Activated CD4-positive, alpha-beta T cell treated with anti-CD3 and anti-CD28 coated beads, Interleukin-2, Interleukin-6, amounts not matched to agents 100 ng/mL and 50 ng/mL, durations not matched to agents 16 hours and 8 hours (primary cell): ENCODE measurements at regions not wholly inside any gene's neighbourhood (a gene's known extent, or its start where the extent isn't known, plus 50 kb on each side); places are given as distances from the start of the nearest gene placed in this dataset.

ENCODE experiments used
- DNase-seq: peaks from one replicate; pipeline ENCODE4 v3.0.0-alpha.2; 2020

DNA sequence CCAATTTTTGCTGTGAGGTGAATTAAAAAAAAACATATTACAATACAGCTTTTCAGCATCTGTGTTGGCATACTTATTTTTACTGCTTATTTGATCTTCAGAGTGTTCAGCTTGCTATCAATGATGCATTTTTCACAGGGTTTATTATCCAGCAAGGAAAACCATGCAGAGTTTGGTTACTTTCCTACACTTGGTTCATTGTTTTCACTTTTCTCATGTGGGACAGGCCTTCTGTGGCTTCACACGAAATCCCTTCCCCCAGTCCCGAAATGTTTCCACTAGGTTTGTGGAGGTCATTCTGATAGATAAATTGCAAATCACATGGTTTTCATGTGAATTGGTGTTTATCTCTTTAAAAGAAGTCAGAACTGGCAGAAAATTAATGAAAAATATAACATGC, 205.8 kb downstream of the SPCS3 start:
- no peak for DNase-seq

DNA sequence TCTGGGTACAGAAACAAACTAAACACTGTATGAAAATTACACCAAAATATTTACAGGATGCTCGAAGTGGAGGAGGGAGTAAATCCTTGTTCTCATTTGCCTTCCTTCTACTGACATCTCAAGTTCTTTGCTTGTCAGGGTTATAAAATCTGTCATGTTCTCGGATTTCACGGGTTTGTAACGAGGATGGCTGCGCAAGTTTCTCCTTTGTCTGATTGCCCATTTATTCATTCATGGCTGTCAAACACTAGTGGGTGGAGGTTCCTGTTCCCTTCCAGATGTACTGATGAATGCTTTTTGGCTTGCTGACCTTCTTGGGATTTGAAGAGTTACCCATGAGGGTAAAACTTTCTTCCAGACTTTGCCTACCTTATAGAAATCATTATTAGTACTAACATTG, 206.9 kb downstream of the SPCS3 start:
- DNase-seq, result no peak

DNA sequence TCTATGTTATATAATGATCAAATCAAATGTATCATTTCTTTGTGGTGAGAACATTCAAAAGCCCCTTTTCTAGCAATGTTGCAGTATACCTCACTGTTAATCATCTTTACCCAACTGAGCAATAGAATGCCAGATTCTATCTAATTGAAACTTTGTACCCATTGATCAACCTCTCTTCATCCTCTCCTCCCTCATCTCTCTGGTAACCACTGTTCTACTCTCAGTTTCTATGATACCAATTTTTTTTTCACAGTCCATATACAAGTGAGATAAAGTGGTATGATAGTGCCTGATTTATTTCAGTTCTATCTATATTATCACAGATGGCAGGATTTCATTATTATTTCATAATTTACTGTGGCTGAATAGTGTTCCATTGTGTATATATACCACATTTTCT, 209.8 kb downstream of the SPCS3 start:
- no peak for DNase-seq

DNA sequence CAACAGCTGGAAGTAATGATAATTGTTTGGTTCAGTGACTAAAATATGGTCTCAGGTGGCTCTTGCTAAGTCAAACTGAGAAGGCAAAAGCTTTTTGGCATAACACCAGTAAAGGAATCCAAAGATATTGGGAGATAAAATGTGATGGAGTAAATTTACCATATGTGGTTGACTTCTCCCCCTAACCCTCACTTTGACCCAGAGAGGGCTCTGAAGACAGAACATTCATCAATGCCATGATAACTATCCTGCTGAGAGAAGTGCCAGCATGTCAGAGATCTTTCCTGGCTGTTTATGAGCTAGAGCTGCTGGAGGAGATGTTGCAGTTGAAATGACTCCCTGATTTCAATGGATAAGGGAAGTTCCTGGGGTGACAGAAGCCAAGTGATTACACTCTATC, 213.4 kb downstream of the SPCS3 start:
- DNase-seq, result no peak

DNA sequence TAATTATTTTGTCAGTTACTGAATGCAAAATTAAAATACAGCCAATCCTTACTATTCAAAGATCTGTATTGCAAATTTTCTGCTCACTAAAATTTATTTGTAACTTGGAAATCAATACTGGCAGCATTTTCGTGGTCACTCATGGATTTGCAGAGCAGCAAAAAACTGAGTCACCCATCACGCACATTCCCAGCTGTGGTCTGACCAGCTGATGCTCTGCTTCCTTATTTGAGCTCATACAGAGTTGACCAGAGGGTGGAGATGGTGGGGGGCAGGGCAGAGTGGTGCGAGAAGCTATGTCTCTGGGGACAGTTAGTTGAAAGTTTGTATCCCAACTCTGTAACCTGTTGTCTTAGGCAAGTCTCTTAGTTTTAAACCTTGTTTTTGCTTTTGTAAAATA, 214.8 kb downstream of the SPCS3 start:
- DNase-seq, result no peak

DNA sequence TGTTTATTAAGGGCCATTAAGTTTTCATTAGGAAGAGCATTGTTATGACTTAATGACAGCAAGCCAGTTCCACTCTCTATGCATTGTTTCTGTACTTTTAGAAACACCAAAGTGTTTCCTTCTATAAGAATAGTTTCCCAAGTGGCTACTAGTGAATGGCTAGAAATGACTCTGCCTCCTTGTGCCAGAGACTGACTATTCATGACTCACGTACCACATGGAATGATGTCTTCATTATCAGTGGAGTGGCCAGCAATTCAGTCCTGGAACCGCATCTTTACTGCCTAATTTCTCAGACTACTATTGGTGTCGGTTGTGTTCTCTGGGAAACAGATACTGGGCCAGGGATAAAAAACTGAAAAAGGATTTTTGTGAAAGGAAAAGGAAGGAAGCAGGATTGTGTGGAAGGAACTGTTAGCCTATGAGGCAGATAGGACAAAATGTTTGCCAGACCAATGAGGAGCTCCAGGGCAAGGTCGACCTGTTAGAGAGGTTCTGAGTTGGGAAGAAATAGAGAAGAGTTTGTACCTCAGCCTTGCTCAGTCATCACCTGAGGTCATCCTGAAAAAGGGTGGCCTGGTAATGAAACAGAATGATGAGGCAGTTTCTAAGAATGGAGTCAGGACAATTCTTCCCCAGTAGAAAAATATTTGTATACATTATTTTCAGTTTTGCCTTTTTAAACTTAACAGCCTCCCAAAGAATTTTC, 218.6 kb downstream of the SPCS3 start:
- DNase-seq, result no peak

- DNase-seq, result no peak
These were observed 219.5 kb downstream of the SPCS3 start for GRCh38 chr4:176539091-176539784.

DNA sequence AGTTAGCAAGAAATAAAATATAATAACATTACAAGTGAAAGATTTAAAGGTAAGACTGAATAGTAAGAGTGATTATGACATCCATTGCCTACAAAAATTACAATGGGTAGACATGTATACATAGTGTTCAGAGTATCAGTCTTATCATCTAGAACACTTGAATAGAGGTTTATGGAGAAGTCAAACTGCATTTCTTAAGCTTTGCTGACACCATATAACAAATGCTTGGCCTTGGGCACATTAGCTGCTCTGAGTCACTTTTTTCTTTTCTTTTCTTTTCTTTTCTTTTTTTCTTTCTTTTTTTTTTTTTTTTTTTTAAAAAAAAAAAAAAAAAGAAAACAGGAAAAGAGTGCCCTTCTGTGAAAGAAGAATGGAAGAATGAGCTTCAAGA, 220.0 kb downstream of the SPCS3 start:
- no peak for DNase-seq

DNA sequence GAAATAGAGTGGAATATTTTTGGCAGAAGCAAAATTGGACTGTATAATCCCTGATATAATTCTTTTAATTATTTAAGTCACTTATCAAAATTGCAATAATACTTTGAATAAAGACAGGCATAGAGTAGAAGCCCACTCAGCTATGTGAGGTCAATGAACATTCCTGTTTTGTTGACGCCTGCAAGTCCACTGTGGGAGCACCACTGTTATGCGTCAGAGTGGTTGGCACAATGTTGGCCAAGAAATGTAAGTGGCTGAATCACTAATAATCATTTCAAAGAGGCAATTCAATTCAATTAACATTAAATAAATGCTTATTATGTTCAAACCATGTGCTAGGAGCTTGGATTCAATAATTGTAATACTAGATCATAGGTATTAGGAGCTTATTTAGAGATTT, 221.0 kb downstream of the SPCS3 start:
- no peak for DNase-seq

DNA sequence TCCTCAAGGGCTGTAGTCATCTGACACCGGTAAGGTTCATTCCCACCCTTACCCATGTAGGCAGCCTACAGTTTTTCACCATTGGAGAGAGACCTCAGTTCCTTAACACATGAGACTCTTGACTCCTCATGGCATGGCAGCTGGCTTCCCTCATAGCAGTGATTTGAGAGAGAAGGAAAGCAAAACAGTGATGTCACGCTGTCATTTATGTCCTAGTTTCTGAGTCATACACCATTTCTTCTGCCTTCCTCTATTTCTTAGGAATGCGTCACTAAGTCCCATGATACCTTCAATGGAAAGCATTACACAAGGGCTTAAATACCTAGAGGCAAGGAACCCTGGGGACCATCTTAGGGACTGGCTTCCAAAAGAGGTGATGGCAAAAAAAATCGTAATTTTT, 226.1 kb downstream of the SPCS3 start:
- no peak for DNase-seq

- no peak for DNase-seq
These were observed 227.2 kb downstream of the SPCS3 start for GRCh38 chr4:176546975-176547374.

GRCh38 chr4:176548571-176548970, 228.8 kb downstream of the SPCS3 start:
- DNase-seq, result no peak

- no peak for DNase-seq
These were observed 229.5 kb downstream of the SPCS3 start for GRCh38 chr4:176549161-176549865.

DNA sequence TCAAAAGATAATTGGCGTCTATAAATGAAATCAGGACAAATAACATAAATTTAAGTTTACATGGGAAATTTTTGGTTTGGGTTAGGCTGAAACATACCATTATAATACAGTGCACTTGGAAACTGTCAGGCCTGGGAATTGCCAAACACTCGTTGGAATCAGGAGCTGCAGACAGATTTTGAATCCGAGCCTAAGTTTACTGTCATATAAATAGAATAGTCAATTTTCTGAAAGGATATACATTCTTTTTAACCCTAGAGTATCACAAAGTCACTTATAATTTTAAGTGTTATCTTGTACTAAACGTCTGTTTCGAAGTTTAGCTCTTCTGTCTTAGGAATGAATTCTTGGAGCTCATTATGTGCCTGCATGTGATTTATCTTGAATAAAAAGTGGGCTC, 234.1 kb downstream of the VEGFC start:
- DNase-seq, result no peak

DNA sequence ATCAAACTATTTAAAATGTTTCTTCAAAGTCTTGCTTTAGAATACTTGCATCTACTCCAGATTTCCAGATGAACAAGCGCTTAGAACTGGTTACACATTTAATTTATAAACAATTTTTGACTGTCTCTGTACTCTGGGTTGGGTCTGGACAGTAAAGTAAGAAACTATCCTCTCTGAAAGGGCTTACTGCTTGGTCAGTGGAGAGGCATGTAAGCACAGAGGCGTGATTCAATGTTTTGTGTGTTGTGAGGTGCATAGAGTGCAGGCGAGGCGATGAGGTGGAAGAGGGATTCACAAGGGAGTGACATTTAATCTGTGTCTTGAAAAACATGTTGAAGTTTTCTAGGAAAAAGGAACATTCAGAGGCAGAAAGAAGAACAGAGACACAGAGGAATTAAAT, 231.4 kb downstream of the VEGFC start:
- DNase-seq, result no peak

DNA sequence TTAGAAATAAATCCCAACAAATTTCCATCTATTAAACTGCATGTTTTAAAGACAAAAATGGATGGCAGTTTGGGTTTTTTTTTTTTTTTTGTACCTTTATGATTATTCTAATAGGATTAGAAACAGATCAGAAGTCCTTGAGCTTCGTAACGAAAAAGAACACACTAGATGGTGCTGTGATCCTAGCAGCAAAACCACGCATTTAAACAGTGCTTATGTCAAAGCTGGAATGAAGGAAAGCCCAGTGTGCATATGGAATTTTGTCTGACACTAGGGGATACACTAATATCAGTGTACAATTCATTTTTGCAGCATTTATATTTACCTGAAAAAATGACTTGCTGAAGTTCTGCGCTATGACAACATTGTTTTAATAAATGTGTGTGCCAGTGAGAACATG, 229.1 kb downstream of the VEGFC start:
- DNase-seq, result no peak

- no peak for DNase-seq
These were observed 227.7 kb downstream of the VEGFC start for GRCh38 chr4:176565049-176565448.

DNA sequence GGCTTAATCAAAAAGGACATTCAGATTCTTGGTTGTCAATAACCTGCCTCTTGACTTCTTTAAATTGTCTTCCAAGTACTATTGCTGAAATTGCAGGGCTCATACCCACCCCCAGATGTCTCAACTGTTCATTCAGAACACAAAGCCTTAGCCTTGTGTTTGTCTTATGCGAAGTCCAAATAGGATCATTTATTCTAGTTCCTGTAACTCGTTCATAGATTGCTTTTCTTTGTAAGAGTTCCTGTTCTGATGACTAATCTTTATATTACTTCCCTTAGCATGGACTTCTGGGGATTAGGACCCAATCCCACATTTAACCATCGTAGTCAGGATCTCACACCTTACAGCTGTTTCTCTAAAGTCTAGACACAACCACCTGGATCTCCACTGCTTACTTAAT, 226.0 kb downstream of the VEGFC start:
- no peak for DNase-seq

GRCh38 chr4:176568238-176568637, 224.5 kb downstream of the VEGFC start:
- DNase-seq, result no peak

DNA sequence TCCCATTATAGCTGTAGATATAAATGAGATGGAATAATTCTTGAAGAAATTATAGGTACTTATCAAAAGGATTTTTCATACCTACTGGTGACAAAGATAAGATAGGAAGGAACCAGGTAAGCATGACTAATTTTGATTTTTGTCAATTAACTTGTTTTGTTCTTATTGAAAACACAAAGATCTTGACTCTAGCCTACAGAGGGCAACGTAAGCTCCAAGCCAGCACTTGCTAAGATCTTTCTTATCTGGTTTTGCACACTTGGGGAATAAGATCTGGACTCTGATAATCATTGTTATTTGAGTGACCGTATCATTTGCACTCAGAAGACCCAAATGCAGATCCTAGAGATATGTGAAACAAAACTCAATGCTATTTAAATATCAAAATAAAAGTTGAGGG, 223.4 kb downstream of the VEGFC start:
- no peak for DNase-seq

- no peak for DNase-seq
These were observed 221.5 kb downstream of the VEGFC start for GRCh38 chr4:176571206-176571605.

- no peak for DNase-seq
These were observed 217.5 kb downstream of the VEGFC start for GRCh38 chr4:176575141-176575730.

GRCh38 chr4:176579226-176579625, 213.5 kb downstream of the VEGFC start:
- DNase-seq, result no peak

- no peak for DNase-seq
These were observed 209.4 kb downstream of the VEGFC start for GRCh38 chr4:176583278-176583677.
